ENCODE measurements at regions not wholly inside any gene's neighbourhood (a gene's known extent, or its start where the extent isn't known, plus 50 kb on each side); places are given as distances from the start of the nearest gene placed in this dataset.
"Not testable (repeated sequence)": the region's sequence is repeated elsewhere in the genome, so short reads cannot be mapped to it uniquely, and the experiment has no call there.

DNA sequence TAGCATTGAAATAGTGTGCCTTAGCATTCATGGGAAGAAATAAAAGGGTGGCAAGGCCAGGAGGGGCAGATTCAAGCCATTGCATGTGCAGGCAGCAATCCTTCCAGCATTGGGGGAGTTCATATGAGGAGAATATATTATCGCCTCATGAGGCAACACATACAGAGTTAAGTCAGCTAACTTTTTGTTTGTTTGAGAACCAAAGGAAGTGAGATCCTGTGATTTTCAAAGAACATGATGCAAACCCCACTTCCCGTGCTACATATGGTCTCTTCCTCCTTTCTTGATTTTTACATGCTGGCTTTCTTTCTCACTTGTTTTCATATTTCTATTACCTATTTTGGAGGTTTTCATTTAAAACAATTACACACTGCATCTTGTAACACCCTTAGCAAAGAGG, 579.7 kb upstream of the ARID1B start:
- DNase-seq (ENCODE audit: low spot score) = no peak

DNA sequence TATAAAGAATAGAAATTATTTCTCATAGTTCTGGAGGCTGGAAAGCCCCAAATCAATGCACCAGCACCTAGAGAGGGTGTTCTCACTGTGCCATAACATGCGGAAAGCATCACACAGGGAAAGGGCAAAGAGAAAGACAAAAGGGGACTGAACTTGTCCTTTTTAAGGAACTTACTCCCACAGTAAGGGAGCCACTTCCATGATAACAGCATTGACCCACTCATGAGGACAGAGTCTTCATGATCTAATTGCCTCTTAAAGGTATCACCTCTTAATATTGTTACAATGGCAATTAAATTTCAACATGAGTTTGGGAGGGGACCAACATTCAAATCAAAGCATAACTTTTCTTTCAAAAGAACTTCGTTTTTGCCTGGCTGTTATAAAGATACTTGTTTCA, 582.2 kb upstream of the ARID1B start:
- no peak for DNase-seq (ENCODE audit: low spot score)

- no peak for DNase-seq (ENCODE audit: low spot score)
These were observed 583.8 kb upstream of the ARID1B start for GRCh38 chr6:156193381-156193780.

DNA sequence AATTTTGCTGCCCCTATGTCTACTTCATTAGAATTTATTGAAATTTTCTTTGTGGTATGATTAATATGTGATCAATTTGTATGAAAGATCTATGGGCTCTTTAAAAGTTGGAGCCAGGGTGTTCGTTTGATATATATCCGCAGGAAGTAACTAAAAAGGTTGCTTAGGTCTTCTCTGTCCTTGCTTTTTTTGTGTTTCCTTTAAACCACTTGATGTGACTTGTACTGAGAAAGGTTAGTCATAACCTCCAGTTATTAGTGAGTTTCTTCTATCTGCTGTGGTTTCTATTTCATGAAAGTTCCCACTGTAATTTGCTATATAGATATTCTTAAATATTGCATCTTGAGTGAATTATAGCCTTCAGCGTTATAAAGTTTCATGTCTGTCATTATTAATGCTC, 585.3 kb upstream of the ARID1B start:
- DNase-seq (ENCODE audit: low spot score) = no peak

- not testable (repeated sequence) for DNase-seq (ENCODE audit: low spot score)
These were observed 585.8 kb upstream of the ARID1B start for GRCh38 chr6:156191390-156191789.

DNA sequence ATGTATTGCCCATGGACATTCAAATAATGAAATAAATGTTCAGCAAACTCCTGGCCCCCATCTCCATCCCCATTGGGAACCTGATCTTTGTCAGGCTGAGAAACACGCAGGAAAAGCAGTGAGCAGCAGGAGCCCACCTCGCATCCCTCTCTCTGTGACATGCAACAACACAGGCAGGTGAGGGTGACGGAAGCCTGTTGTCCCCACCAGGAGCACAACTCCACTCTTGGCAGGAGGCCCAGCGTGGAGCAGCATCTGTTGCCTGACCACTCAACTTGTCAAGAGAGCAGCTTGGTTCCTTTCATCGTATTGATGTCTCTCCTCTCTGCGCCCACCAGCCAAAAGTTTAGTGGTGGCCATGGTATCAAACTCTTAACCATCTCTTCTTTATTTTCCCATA, 586.9 kb upstream of the ARID1B start:
- no peak for DNase-seq (ENCODE audit: low spot score)

- no peak for DNase-seq (ENCODE audit: low spot score)
These were observed 587.5 kb upstream of the ARID1B start for GRCh38 chr6:156189714-156190113.

- DNase-seq (ENCODE audit: low spot score) = no peak
These were observed 588.0 kb upstream of the ARID1B start for GRCh38 chr6:156189195-156189594.

GRCh38 chr6:156185113-156185512, 592.1 kb upstream of the ARID1B start:
- no peak for DNase-seq (ENCODE audit: low spot score)

DNA sequence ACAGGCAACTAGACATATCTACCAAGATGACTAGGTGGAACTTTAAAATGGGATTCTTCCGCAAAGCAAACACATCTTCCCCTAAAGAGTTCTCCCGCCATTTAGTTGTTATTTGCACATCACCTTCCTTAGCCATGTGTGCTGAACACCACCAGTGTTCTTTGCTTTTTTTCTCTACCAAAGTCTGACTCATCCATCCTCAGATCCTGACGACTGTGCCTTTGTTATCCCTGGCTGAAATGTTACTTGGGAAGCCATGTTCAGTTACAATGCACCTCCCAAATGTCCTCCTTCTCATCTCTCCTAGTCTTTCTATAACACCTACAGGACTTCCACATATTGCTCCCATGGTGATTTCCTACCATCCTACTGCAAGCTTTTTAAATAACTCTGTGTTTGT, 593.5 kb upstream of the ARID1B start:
- no peak for DNase-seq (ENCODE audit: low spot score)

DNA sequence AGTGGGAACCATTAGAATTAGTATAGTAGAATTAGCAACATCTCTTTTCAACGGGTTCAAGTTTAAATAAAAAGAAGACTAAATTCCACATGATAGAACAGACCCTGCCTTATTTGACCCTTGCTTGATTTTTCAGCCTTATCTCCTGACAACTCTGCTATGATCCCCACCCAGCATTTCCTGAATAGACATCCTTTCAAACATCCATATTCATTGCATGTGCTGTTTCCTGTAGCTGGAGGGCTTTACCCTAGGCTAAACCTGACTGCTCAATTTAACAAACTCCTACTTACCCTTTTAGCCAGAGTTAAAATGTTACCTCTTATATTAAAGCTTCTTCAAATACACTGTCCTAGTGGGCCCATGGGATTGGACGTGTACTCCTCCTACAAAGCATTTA, 594.8 kb upstream of the ARID1B start:
- DNase-seq (ENCODE audit: low spot score) = no peak

GRCh38 chr6:156181506-156181905, 595.7 kb upstream of the ARID1B start:
- no peak for DNase-seq (ENCODE audit: low spot score)

DNA sequence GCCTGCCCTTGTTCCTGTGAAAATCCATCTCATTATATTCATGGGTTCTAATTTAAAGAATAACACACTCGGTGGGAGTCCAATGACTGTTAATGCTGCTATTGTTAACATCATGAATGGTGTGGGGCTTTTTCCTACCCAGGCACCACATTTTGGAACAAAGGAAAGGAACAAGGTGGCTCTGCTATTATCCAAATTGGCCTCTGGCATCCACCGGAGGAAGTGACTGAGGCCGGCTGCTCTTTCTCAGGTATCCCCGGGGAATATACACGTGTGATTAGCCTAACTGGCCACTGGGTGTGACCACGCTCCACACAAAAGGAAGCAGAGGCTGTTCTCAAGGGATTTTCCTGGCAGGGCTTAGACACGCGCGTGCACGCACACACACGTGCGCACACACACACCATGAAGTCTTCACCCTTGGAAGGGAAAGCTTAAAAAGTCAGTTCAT, 601.2 kb upstream of the ARID1B start:
- peak; percentile 66 for DNase-seq (ENCODE audit: low spot score)

DNA sequence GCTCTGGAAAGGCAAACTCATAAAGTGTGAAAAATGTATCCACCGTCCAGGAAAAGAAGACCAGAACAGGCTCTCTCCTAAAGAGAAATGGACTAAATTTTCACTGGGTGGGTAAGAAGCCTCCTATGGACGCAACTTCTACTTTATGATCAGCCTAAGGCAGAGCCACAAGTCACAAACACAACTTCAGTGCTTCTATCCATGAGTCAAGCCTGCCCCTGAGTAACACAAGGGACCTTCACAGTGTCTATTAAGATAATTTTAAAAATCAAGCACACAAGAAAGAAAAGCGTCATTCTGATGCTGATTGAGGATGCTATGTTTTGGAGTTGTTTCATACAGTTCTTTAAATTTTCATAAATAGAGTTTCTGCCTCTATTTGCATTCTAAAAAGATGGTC, 601.7 kb upstream of the ARID1B start:
- DNase-seq (ENCODE audit: low spot score) = no peak

DNA sequence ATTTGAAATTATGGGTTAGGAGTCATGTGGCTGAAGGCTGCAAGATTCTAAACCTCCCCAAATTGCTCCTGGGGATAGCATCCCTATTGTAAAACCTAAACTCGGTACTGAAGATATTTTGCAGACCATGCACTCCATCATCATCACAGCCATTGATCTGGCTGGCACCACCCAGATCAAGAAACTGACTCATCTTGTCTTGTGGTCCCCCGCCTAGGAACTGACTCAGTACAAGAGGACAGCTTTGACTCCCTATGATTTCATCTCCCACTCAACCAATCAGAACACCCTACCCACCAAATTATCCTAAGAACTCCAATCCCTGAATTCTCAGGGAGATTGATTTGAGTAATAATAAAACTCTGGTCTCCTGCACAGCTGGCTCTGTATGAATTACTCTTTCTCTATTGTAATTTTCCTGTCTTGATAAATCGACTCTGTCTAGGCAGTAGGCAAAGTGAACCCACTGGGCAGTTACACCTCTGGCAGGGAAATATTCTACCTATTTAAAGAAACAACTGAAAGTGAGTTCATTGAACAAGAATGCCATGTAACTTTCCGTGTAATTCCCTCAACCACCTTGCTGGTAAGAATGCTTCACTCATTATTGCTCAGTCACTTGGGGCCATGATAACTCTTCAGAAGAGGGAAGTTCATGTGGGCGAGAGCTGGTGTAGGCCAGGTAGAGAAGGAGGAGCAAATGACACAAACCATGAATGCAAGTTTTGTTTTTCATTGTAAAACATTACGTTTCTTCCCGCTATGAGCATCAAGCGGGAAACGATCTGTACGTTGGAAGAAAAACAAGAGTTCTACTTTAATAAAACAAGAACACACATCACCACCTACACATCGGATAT, 602.9 kb upstream of the ARID1B start:
- no peak for DNase-seq (ENCODE audit: low spot score)

DNA sequence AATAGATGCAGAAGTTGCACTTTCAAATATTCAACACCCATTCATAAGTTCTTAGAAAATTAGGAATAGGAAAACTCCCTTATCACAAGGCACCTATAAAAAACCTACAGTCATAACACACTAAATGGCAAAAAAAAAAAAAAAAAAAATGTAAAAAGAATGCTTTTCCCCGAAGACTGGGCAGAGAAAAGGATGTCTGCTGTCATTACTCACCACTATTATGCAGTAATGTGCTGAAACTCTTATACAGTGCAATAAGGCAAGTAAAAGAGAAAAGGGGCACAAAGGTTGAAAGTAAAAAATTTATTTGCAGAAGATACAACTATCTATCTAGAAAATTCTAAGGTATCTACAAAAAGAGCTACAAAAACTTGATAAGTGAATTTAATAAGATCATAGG, 607.8 kb upstream of the ARID1B start:
- no peak for DNase-seq (ENCODE audit: low spot score)

- DNase-seq (ENCODE audit: low spot score) = no peak
These were observed 609.5 kb upstream of the ARID1B start for GRCh38 chr6:156167625-156168071.

DNA sequence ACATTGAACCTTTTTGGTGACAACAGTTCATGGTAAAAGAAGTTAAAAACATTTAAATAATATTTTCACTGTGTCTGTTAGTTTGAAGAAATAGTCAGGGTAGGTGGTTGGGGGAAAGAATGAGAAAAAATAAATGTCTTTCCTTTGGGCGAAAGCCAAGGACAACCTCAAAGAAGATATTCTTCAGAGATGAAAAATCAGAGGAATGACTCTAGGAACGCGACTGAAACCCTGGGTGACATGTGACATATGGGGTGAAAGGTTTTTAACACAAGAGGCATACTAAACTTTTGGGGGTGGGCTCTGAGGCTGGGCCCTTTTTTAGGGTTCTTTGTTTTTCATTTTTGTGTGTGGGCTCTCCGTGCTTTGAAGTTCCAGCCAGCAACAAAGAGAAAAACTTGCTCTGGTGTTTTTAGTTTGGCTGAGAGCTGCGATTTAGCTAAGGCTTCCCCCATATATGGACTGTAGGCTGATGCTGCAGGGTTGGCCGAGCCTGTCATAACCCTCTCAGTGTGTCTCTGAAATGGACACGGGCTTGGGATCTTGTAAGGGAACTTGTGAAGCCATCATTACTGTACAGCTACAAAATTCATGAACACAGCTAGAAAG, 610.1 kb upstream of the ARID1B start:
- no peak for DNase-seq (ENCODE audit: low spot score)

DNA sequence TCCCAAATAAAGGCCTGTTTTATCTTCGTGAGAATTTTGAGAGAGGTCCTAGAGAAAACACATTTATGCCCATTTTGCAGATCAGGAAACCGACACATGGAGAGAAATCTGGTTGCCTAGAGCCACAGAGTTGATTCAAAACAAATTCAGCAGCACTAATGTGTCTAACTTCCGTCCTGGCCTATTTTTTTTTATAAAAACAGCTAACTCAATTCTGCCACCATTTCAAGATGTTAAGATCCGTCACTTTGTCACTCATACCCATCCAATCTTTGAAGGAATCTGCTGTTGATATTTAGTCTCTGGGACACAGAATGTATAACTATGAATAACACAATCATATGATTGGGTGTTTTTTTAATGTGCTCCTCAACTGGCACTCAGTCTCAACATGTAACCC, 611.1 kb upstream of the ARID1B start:
- DNase-seq (ENCODE audit: low spot score) = no peak

- DNase-seq (ENCODE audit: low spot score) = no peak
These were observed 612.3 kb upstream of the ARID1B start for GRCh38 chr6:156164701-156165452.

GRCh38 chr6:156163311-156163710, 613.9 kb upstream of the ARID1B start:
- no peak for DNase-seq (ENCODE audit: low spot score)

GRCh38 chr6:156161471-156161870, 615.7 kb upstream of the ARID1B start:
- no peak for DNase-seq (ENCODE audit: low spot score)

DNA sequence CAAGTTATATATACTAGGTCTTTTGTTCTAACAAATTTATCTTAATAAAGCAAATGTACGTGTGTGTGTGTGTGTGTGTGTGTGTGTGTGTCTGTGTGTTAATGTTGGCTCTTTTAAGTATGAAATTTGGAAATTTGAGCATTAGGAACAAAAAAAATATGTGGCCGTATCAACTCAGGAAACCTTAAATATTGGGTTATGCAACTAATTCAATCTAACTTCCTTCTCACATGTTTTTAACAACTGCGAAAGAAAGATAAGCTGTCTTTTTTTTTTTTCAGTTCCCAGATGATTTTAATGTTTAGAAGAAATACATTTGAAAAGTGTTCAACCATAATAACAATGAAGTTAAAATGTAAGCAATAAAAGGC, 616.4 kb upstream of the ARID1B start:
- DNase-seq (ENCODE audit: low spot score) = no peak

Data from SK-N-DZ (cell line).